ENCODE measurements at regions not wholly inside any gene's neighbourhood (a gene's known extent, or its start where the extent isn't known, plus 50 kb on each side); places are given as distances from the start of the nearest gene placed in this dataset.

- TF ChIP-seq POLR2A (IDR thresholded peaks at IDR 0.05) = no peak
- no peak for TF ChIP-seq CTCF (IDR thresholded peaks at IDR 0.05)
- no peak for TF ChIP-seq POLR2AphosphoS5 (IDR thresholded peaks at IDR 0.05)
These were observed 303.2 kb downstream of the TEX13C start for GRCh38 chrX:125622899-125623298.
